SW 1271 (cell line): ENCODE measurements at regions not wholly inside any gene's neighbourhood (a gene's known extent, or its start where the extent isn't known, plus 50 kb on each side); places are given as distances from the start of the nearest gene placed in this dataset.

ENCODE experiments used
- DNase-seq, 2 experiments: peaks; one replicate each; lab custom pipeline; 2025; lab: John Stamatoyannopoulos, UW

GRCh38 chr1:8203056-8203455, 114.9 kb upstream of the SLC45A1 start:
- DNase-seq: no peak

- no peak for DNase-seq
Observed at GRCh38 chr1:8202182-8202905, 115.6 kb upstream of the SLC45A1 start.

- DNase-seq: no peak
Observed at GRCh38 chr1:8201331-8201861, 116.5 kb upstream of the SLC45A1 start.

- DNase-seq: no peak
Observed at GRCh38 chr1:8200317-8201115, 117.4 kb upstream of the SLC45A1 start.

- no peak for DNase-seq
Observed at GRCh38 chr1:8198522-8198921, 119.4 kb upstream of the SLC45A1 start.

- peak; percentile 38 to 83 for DNase-seq
Observed at GRCh38 chr1:8197493-8198282, 120.2 kb upstream of the SLC45A1 start.

- DNase-seq: peak in 1 of 2 experiments; percentile 28
Observed at GRCh38 chr1:8194481-8195227, 123.3 kb upstream of the SLC45A1 start.

GRCh38 chr1:8193840-8194406, 124.0 kb upstream of the SLC45A1 start:
- no peak for DNase-seq

GRCh38 chr1:8191474-8191873, 126.4 kb upstream of the SLC45A1 start:
- no peak for DNase-seq

GRCh38 chr1:8189931-8190483, 127.9 kb upstream of the SLC45A1 start:
- no peak for DNase-seq

GRCh38 chr1:8185400-8185799, 132.5 kb upstream of the SLC45A1 start:
- DNase-seq: no peak

GRCh38 chr1:8184301-8184700, 133.6 kb upstream of the SLC45A1 start:
- DNase-seq: no peak

GRCh38 chr1:8182034-8182761, 135.7 kb upstream of the SLC45A1 start:
- DNase-seq: peak; percentile 72 to 94

GRCh38 chr1:8179132-8179793, 138.7 kb upstream of the SLC45A1 start:
- DNase-seq: no peak

- no peak for DNase-seq
Observed at GRCh38 chr1:8176279-8176678, 141.6 kb upstream of the SLC45A1 start.

GRCh38 chr1:8174807-8175206, 143.1 kb upstream of the SLC45A1 start:
- no peak for DNase-seq

GRCh38 chr1:8171751-8172464, 145.8 kb upstream of the ERRFI1 start:
- no peak for DNase-seq

- DNase-seq: no peak
Observed at GRCh38 chr1:8170059-8170835, 144.1 kb upstream of the ERRFI1 start.
